ENCODE measurements at regions not wholly inside any gene's neighbourhood (a gene's known extent, or its start where the extent isn't known, plus 50 kb on each side); places are given as distances from the start of the nearest gene placed in this dataset.
"Not testable (repeated sequence)": the region's sequence is repeated elsewhere in the genome, so short reads cannot be mapped to it uniquely, and the experiment has no call there.

- Mint-ChIP-seq H3K9me3 (ENCODE audit: low read depth) (no peaks in the 10 kb centered on the region), H3K4me1 (ENCODE audit: low read depth) (no peaks in the 10 kb centered on the region), H3K36me3 (no peaks in the 10 kb centered on the region), H3K27me3 (no peaks in the 10 kb centered on the region), H3K4me3 (no peak overlapping the region), H3K27ac (no peak overlapping the region)
Measured at GRCh38 chr15:77877869-77878577, 199.5 kb downstream of the TBC1D2B start.

- H3K4me3 Mint-ChIP-seq, H3K27me3 Mint-ChIP-seq: not testable (repeated sequence)
Measured at GRCh38 chr15:77876107-77876820, 201.2 kb downstream of the TBC1D2B start.

DNA sequence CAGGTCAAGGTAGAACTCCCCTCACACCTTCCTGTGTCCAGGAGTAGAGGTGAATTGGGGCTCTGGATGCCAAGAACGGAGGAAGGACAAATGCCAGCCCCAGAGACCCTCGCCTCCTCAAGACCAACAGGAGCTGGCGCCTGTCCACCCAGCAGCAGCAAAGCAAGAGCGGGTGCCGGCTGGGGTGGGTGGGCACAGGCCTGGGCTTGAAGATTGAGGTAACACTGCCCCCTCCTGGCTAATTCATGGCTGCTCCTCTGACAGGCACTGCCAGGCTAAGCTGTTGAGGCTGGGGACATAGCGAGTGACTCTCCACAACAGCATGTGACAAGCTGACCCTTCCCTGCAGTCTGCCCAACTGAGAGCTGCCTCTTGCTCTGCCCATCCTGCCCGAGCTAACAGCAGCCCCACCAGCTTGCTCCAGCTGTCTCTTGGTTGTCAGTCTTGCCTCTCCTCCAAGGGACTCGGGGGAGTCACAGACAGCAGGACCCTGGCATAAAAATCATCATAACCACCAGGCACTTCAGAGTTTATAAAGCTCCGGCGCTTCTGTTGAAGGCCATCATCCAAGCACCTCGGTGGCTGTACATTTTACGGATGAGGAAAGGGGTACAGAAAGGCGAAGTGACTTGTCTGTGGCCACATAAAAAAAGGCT is 202.3 kb downstream of the TBC1D2B start:
- H3K9me3 Mint-ChIP-seq (ENCODE audit: low read depth); H3K4me1 Mint-ChIP-seq (ENCODE audit: low read depth); H3K27me3 Mint-ChIP-seq; H3K27ac Mint-ChIP-seq; H3K36me3 Mint-ChIP-seq; H3K4me3 Mint-ChIP-seq: not testable (repeated sequence)

More at GRCh38 chr15:77876107-77876820, 201.2 kb downstream of the TBC1D2B start:
- not testable (repeated sequence) for H3K36me3 Mint-ChIP-seq; H3K4me1 Mint-ChIP-seq (ENCODE audit: low read depth); H3K9me3 Mint-ChIP-seq (ENCODE audit: low read depth); H3K27ac Mint-ChIP-seq

DNA sequence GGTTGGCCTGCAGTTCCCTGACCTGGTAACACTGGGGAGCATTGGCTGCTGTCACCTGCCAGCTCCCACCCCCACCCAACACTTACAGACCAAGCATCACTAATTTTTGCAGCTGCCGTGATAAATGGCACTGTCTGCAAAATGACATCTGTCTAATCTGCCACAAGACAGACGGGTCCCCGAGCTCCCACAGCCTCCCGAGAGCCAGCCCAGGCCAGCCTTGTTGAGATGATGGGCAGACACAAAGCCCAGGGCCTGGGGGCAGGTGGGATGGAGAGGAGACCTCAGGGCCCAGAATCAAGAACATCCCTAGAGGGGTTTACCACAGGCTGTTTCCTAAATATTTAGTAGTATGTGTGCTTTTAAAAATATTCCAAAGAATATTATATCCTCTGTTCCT is 203.4 kb downstream of the TBC1D2B start:
- no peaks in the 10 kb centered on the region for H3K27me3 Mint-ChIP-seq
- H3K9me3 Mint-ChIP-seq (ENCODE audit: low read depth): no peaks in the 10 kb centered on the region
- H3K36me3 Mint-ChIP-seq: no peaks in the 10 kb centered on the region
- peaks cover 1% of the 10 kb centered on the region for H3K4me1 Mint-ChIP-seq (ENCODE audit: low read depth)
- no peak overlapping the region for H3K27ac Mint-ChIP-seq
- H3K4me3 Mint-ChIP-seq: no peak overlapping the region

- H3K9me3 Mint-ChIP-seq (ENCODE audit: low read depth); H3K4me3 Mint-ChIP-seq; H3K27ac Mint-ChIP-seq; H3K27me3 Mint-ChIP-seq; H3K36me3 Mint-ChIP-seq; H3K4me1 Mint-ChIP-seq (ENCODE audit: low read depth): not testable (repeated sequence)
Measured at GRCh38 chr15:77872521-77873425, 204.7 kb downstream of the TBC1D2B start.

GRCh38 chr15:77871852-77872371 is 205.6 kb downstream of the TBC1D2B start:
- peaks cover 1% of the 10 kb centered on the region for H3K4me1 Mint-ChIP-seq (ENCODE audit: low read depth)
- no peaks in the 10 kb centered on the region for H3K9me3 Mint-ChIP-seq (ENCODE audit: low read depth)
- no peak overlapping the region for H3K4me3 Mint-ChIP-seq
- H3K27ac Mint-ChIP-seq: no peak overlapping the region
- H3K27me3 Mint-ChIP-seq: no peaks in the 10 kb centered on the region
- no peaks in the 10 kb centered on the region for H3K36me3 Mint-ChIP-seq

DNA sequence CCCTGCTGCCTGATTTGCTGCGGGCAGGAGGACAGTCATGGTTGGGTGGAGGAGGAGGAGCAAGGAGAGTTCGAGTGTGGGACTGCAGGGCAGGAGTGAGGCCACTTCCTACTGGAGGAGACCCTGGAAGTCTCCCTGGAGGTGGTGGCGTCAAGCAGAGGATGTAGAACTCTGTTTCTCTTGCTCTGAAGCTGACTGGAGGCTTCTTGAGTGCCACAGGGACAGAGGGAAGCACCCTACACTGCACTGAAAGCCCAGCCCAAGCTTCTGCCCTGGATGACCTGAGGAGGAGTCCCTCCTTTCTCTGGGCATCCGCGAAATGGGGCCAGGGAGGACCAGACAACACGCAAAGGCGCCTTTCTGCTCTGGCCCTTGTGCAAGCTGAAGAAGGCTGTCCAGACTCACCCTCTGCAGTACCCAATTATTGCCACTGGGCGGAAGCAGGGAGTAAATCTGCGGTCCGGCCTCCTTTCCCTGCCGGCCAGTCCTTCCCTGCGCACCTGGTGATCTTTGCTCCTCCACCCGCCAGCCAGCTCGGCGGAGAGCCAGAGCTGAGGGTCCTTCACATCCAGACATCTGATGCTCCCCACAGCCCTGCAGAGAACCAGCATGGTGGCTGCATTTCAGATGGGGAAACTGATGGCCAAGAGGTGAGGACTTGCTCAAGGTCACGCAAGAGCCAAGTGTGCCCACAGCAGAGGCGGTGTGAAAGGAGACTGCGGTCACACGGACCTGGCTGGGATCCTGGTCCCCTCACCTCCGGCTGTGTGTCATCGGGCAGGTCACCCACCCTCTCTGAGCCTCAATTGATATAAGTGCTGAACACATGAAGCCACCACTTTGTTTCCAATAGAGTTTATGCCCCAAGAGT is 207.1 kb downstream of the TBC1D2B start:
- no peaks in the 10 kb centered on the region for H3K9me3 Mint-ChIP-seq (ENCODE audit: low read depth)
- H3K4me1 Mint-ChIP-seq (ENCODE audit: low read depth): peaks cover 1% of the 10 kb centered on the region
- no peak overlapping the region for H3K27ac Mint-ChIP-seq
- H3K4me3 Mint-ChIP-seq: no peak overlapping the region
- H3K27me3 Mint-ChIP-seq: no peaks in the 10 kb centered on the region
- no peaks in the 10 kb centered on the region for H3K36me3 Mint-ChIP-seq

DNA sequence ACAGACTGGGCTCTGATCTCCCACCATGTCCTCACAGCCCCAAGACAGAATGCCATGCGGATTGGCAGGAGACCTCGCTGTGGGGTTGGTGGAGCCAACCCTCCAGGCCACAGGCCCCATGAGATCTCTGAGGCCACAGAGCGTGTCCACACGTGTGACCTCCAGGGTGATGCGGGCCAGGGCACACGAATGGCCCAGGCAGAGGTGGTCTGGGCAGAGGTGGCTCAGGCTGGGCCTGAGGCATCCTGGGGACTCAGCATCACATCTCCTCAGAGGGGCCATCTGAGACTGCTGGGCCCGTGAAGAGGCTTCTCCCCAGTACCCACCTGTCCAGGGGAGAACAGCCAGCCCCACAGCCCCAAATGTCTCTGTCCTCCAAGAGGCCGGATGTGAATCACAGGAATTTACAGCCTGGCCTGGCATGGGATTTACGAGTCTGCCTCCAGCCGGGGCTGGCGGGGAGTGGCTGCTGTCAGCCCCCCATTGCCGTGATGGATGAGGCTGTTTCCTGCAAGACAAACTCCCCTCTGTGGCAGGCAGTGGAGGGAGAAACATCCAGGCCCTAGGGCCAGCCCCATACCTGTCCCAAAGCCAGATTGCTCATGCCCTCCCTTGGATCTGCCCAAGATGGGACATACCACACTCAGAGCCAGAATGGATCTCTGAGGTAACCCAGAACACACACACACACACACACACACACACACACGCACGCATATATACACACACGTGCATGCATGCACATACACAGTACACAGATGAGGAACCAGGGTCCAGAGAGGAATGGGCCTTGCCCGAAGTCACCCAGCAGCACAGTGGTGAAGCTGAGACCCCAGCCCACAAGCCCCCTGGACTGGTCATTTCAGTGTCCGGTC is 208.3 kb downstream of the TBC1D2B start:
- H3K27me3 Mint-ChIP-seq: no peaks in the 10 kb centered on the region

GRCh38 chr15:77868048-77868629 is 209.4 kb downstream of the TBC1D2B start:
- not testable (repeated sequence) for H3K9me3 Mint-ChIP-seq (ENCODE audit: low read depth); H3K27ac Mint-ChIP-seq; H3K27me3 Mint-ChIP-seq; H3K4me3 Mint-ChIP-seq; H3K36me3 Mint-ChIP-seq; H3K4me1 Mint-ChIP-seq (ENCODE audit: low read depth)

More for the DNA sequence above, 208.3 kb downstream of the TBC1D2B start:
- H3K9me3 Mint-ChIP-seq (ENCODE audit: low read depth): no peaks in the 10 kb centered on the region
- peaks cover 1% of the 10 kb centered on the region for H3K4me1 Mint-ChIP-seq (ENCODE audit: low read depth)
- H3K36me3 Mint-ChIP-seq: no peaks in the 10 kb centered on the region
- no peak overlapping the region for H3K27ac Mint-ChIP-seq
- no peak overlapping the region for H3K4me3 Mint-ChIP-seq

DNA sequence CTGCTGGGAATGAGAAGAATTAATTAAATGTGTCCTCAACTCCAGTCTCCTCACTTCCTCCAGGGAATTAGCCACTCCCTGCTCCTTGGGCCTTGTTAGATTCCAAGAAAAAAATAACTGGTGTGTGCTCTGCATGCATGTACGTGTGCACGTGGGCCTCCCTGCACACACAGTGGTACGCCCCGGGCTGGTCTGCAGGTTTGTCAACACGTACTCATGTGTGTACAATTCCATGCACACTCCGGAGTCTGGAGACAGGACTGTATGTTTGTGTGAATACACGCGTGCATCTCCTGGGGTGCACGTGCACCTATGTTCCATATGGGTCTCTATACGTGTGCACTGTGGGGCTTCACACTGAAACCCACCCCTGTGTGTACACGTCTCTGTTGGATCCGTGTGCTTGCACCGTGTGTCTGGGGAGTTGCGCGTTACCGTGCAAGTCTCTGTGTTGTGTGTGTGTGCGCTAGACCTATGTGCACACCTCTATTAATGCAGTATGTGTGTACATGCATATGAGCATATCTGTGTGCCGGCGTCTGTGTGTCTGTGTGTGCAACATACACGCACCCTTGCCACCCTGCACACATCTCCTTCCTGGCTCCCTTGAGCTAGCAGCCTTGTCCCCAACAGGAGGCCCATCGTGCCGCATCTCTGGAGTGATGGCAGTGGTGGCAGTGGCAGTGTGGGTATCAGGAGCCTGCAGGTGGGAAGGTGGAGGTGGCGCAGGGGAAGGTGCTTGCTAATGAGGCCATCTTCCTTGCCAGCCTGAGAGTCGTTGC is 210.1 kb downstream of the TBC1D2B start:
- H3K9me3 Mint-ChIP-seq (ENCODE audit: low read depth): no peaks in the 10 kb centered on the region
- H3K27ac Mint-ChIP-seq: no peak overlapping the region
- no peaks in the 10 kb centered on the region for H3K27me3 Mint-ChIP-seq
- peaks cover 1% of the 10 kb centered on the region for H3K4me1 Mint-ChIP-seq (ENCODE audit: low read depth)
- no peak overlapping the region for H3K4me3 Mint-ChIP-seq
- H3K36me3 Mint-ChIP-seq: no peaks in the 10 kb centered on the region

DNA sequence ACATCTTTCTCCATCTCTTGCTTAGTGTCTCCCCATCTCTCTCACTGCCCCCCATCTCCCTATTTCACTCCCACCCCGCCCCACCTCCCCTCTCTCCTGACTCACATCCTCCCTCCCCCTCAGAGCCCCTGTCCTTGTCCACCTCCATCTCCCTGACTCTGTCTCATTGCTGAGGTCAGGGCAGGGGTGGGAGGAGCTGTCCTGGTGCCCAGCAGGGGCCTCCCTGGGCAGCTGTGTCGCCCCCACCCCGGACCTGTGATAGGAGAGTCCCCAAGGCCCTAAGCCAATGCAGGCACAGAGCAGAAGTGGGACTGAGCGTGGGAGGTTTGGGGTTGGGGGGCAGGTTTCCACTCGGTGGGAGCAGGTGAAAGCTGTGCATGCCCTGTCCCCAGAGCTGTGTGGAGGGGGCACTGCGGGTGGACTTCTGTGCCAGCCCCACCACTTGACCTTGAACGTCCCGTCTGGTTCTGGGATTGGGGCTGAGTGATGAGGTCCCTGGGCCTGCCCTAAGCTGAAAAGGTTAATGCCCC is 210.8 kb downstream of the TBC1D2B start:
- H3K27me3 Mint-ChIP-seq: no peaks in the 10 kb centered on the region
- no peak overlapping the region for H3K4me3 Mint-ChIP-seq
- peaks cover 1% of the 10 kb centered on the region for H3K4me1 Mint-ChIP-seq (ENCODE audit: low read depth)
- no peaks in the 10 kb centered on the region for H3K36me3 Mint-ChIP-seq
- no peak overlapping the region for H3K27ac Mint-ChIP-seq
- no peaks in the 10 kb centered on the region for H3K9me3 Mint-ChIP-seq (ENCODE audit: low read depth)

GRCh38 chr15:77866186-77866585 is 211.3 kb downstream of the TBC1D2B start:
- Mint-ChIP-seq H3K27ac (no peak overlapping the region), H3K4me1 (ENCODE audit: low read depth) (peaks cover 1% of the 10 kb centered on the region), H3K4me3 (no peak overlapping the region), H3K36me3 (no peaks in the 10 kb centered on the region), H3K9me3 (ENCODE audit: low read depth) (no peaks in the 10 kb centered on the region), H3K27me3 (no peaks in the 10 kb centered on the region)

Measured in activated naive CD8-positive, alpha-beta T cell (primary cell).